Loucy (cell line): ENCODE measurements at regions not wholly inside any gene's neighbourhood (a gene's known extent, or its start where the extent isn't known, plus 50 kb on each side); places are given as distances from the start of the nearest gene placed in this dataset.
"Not testable (repeated sequence)": the region's sequence is repeated elsewhere in the genome, so short reads cannot be mapped to it uniquely, and the experiment has no call there.

Experiments used
- H2AFZ ChIP-seq: fragments of 200-600 bp; sonication (generic); 2 replicates; pipeline ENCODE4 v1.6.0; 2016; ENCODE audit warnings: antibody characterized with exemption, mild to moderate bottlenecking, low read length, moderate library complexity
- H3F3A ChIP-seq: fragments of 200-600 bp; 2 replicates; pipeline ENCODE4 v1.6.0; 2016; ENCODE audit warnings: antibody characterized with exemption, low read depth, mild to moderate bottlenecking
- H3K27me3 ChIP-seq: fragments of 200-600 bp; sonication (generic); 2 replicates; pipeline ENCODE4 v1.6.1; 2014; ENCODE audit warnings: low read length, mild to moderate bottlenecking; ENCODE audit not compliant: insufficient read depth, poor library complexity, severe bottlenecking
- H3K36me3 ChIP-seq: fragments of 200-600 bp; sonication (generic); 2 replicates; pipeline ENCODE4 v1.6.1; 2016; ENCODE audit warnings: low read length; ENCODE audit not compliant: insufficient read depth
- H3K4me1 ChIP-seq: fragments of 200-600 bp; sonication (generic); 2 replicates; pipeline ENCODE4 v1.5.1; 2014; ENCODE audit warnings: low read length, mild to moderate bottlenecking; ENCODE audit not compliant: insufficient read depth, poor library complexity, severe bottlenecking
- H3K4me2 ChIP-seq: fragments of 200-600 bp; sonication (generic); 2 replicates; pipeline ENCODE4 v1.6.0; 2014; ENCODE audit warnings: antibody characterized with exemption, low read length, low read depth, mild to moderate bottlenecking; ENCODE audit not compliant: poor library complexity, severe bottlenecking
- H3K4me3 ChIP-seq: fragments of 200-600 bp; sonication (generic); 2 replicates; pipeline ENCODE4 v1.5.1; 2014; ENCODE audit warnings: low read length, mild to moderate bottlenecking, mixed read lengths; ENCODE audit not compliant: poor library complexity, severe bottlenecking
- H3K79me2 ChIP-seq: fragments of 200-600 bp; sonication (generic); 2 replicates; pipeline ENCODE4 v1.6.1; 2014; ENCODE audit warnings: low read length; ENCODE audit not compliant: insufficient read depth
- H3K9ac ChIP-seq: fragments of 200-600 bp; sonication (generic); 2 replicates; pipeline ENCODE4 v1.6.0; 2014; ENCODE audit warnings: mild to moderate bottlenecking, low read depth, low read length, moderate library complexity; ENCODE audit not compliant: poor library complexity, severe bottlenecking
- H3K9me2 ChIP-seq: fragments of 200-600 bp; sonication (generic); replicated peaks from 2 replicates; pipeline ENCODE4 v1.6.1; 2016; ENCODE audit warnings: low read depth, low read length, mixed read lengths
- H3K9me3 ChIP-seq: fragments of 200-600 bp; sonication (generic); 2 replicates; pipeline ENCODE4 v1.6.1; 2014; ENCODE audit warnings: mild to moderate bottlenecking, antibody characterized with exemption, low read length, low read depth; ENCODE audit not compliant: insufficient read depth
- H4K20me1 ChIP-seq: fragments of 200-600 bp; sonication (generic); 2 replicates; pipeline ENCODE4 v1.6.0; 2014; ENCODE audit warnings: antibody characterized with exemption, low read length, mild to moderate bottlenecking; ENCODE audit not compliant: insufficient read depth, poor library complexity, severe bottlenecking

DNA sequence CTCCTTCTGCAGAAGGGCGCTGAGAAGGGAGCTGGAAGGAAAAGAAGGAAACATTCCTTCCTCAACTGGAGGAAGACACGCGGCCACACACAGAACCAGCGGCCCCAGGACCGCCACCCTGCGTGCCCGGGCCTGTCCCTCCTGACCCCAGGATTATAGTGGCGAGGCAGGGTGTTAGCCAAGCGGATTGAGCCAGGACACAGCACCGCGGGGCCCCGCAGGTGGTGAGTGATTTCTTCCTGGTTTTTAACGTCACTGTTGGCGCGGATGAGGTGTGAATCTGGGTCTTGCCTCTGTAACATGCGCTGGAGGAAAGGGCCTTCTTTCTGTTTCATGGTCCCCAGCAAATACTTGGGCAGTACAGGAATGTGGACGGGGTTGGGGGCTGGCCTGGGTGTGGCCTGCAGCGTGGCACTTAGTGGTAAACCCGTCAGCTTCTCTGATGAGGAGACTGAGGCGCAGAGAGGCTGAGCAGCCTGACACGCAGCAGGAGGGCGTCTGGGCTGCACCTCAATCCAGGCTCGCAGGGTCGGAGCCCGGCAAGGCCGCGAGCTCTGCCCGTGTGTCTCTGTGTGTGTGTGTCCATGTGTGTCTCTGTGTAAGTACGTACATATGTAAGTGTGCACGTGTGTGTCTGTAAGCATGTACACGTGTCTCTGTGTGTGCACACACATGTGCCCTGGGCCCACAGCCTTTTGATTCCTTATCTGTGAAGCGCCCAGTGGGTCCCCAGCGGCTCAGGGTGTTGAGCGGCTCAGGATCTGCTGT lies 158.4 kb upstream of the ZNF469 start:
- not testable (repeated sequence) for H3K4me2 ChIP-seq, H2AFZ ChIP-seq, H3K27me3 ChIP-seq, H3K4me1 ChIP-seq, H3K9me3 ChIP-seq, H3K9ac ChIP-seq, H3F3A ChIP-seq, H3K9me2 ChIP-seq, H3K79me2 ChIP-seq, H3K36me3 ChIP-seq, H3K4me3 ChIP-seq, H4K20me1 ChIP-seq

DNA sequence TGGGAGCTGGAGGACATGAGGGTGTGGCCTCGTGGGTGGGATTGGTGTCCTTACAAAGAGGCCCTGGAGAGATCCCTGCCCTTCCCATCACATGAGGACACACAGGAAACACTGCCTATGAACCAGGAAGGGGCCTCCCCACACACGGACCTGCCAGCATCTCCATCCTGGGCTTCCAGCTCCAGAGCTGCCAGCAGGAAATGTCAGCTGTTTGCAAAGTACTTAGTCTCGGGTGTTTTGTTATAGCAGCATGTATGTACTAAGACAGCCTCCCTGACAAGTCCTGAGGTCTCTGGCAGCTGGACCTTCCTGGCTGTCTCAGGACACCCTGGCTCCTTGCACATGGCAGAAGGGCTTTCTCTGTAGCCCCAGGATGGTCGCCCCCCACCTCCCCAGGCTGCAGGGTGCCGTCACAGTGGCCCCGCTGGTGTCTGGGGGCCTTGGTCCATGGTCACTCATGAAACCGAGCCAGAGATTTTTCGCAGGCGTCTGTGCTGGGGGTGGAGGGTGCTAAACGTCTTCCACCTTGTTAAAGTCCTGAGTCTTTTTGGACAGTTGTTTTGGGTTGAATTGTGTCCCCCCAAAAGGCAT lies 157.0 kb upstream of the ZNF469 start:
- not testable (repeated sequence) for H3K79me2 ChIP-seq, H3K9me2 ChIP-seq, H3K36me3 ChIP-seq, H3K27me3 ChIP-seq, H3K9ac ChIP-seq, H4K20me1 ChIP-seq, H3K9me3 ChIP-seq, H2AFZ ChIP-seq, H3K4me3 ChIP-seq, H3K4me2 ChIP-seq, H3K4me1 ChIP-seq, H3F3A ChIP-seq

DNA sequence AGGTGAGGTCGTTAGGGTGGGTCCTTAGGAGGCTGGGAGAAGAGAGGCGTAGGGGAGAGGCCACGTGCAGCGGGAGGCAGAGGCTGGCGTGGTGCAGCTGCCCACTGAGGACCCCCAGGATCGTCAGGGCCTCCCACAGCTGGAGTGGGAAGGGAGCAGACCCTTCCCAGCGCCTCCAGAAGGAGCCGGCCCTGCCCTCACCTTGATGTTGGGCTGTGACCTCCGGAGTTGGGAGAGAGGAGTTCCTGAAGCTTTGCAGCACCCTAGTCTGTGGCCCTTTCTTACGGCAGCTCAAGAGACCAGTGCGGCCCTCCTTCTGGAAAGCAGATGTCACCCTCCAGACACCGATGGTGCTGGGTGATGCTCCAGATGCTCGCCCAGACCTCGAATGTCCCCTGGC lies 156.5 kb upstream of the ZNF469 start:
- not testable (repeated sequence) for H3K4me1 ChIP-seq, H3K36me3 ChIP-seq, H3K4me3 ChIP-seq, H3K27me3 ChIP-seq, H3K79me2 ChIP-seq, H3K9me3 ChIP-seq, H4K20me1 ChIP-seq, H3K9ac ChIP-seq, H3F3A ChIP-seq, H3K9me2 ChIP-seq, H3K4me2 ChIP-seq, H2AFZ ChIP-seq

DNA sequence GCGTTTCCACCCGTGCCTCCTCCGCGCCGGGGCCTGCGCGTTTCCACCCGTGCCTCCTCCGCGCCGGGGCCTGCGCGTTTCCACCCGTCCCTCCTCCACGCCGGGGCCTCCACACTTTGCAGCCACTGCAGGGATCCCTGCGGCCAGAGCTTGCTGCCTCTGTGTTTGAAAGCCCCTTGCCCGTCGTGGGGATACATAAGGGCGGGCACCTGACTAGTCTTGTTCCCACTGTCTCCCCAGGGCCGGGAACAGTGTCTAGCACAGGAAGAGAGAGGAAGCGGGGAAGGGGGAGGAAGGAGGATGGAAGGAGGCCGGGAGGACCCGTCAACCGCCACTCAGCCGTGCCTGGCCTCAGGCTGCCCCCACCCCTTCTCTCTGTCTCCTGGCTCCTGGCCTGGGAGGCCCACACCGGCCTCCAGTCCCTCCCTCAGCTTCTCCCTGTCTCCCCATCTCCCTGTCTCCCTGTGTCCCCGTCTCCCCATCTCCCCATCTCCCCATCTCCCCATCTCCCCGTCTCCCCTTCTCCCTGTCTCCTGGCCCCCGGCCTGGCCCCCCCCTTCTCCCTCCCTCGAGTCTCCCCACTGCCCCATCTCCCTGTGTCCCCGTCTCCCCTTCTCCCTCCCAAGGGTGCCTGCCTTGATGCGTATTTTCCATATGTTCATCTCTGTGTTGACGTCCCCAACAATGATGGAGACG lies 155.6 kb upstream of the ZNF469 start:
- not testable (repeated sequence) for H3K9me2 ChIP-seq, H3K79me2 ChIP-seq, H3K4me2 ChIP-seq, H2AFZ ChIP-seq, H3F3A ChIP-seq, H3K4me3 ChIP-seq, H3K36me3 ChIP-seq, H3K9me3 ChIP-seq, H3K9ac ChIP-seq, H4K20me1 ChIP-seq, H3K27me3 ChIP-seq, H3K4me1 ChIP-seq

DNA sequence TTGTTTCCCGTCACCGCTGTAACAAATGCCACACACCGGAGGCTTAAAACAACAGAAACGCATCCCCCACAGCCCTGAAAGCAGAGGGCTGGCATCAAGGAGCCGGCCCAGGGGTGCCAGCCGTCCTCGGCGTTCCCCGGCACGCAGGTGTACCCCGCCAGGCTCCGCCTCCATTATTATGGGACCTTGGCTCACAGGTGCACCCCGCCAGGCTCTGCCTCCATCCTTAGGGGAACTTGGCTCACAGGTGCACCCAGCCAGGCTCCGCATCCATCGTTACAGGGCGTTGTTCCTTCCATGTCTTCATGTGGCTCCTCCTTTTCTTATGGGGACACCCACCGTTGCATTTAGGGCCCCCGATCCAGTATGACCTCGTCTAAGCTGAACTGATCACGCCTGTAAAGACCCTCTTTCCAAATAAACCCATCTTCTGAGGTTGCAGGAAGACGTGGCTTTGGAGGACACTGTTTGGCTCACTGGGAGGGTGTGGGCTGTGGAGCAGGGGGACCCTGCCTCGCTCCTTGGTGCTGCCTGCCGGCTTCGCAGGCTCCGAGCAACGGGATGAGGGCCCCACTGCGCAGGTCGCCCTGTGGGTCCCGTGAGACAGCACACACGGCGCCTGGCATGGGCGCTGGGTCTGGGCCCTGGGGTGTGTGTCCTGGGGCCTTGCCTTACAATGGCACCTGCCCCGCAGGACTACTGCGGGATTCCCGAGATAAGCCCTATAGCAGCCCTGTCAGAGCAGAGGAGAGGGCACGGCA lies 154.9 kb upstream of the ZNF469 start:
- not testable (repeated sequence) for H3K36me3 ChIP-seq, H3K9ac ChIP-seq, H3K9me2 ChIP-seq, H3K4me1 ChIP-seq, H3K79me2 ChIP-seq, H2AFZ ChIP-seq, H4K20me1 ChIP-seq, H3K4me2 ChIP-seq, H3K27me3 ChIP-seq, H3F3A ChIP-seq, H3K9me3 ChIP-seq, H3K4me3 ChIP-seq

DNA sequence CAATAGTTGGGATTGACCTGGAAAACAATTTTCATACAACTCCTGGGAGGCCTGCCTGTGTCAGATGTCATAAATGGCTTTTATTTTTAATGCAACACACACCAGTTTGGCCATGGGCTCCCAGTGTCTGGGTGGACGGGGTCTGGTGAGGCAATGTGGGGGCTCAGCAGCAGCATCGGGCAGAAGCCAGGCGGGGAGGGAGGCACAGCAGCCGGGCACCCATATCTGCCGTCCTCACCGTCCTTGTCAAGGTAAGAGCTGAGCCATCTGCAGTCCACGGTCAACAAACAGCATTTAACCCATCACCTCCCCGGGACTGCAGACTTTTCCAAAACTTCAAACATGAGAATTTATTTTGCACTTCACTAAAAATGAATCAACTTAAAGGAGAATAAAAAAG lies 154.0 kb upstream of the ZNF469 start:
- H3K9me3 ChIP-seq, H4K20me1 ChIP-seq, H3K79me2 ChIP-seq, H2AFZ ChIP-seq, H3K9ac ChIP-seq, H3K36me3 ChIP-seq, H3K4me1 ChIP-seq, H3K9me2 ChIP-seq, H3K27me3 ChIP-seq, H3K4me3 ChIP-seq, H3K4me2 ChIP-seq, H3F3A ChIP-seq: not testable (repeated sequence)

DNA sequence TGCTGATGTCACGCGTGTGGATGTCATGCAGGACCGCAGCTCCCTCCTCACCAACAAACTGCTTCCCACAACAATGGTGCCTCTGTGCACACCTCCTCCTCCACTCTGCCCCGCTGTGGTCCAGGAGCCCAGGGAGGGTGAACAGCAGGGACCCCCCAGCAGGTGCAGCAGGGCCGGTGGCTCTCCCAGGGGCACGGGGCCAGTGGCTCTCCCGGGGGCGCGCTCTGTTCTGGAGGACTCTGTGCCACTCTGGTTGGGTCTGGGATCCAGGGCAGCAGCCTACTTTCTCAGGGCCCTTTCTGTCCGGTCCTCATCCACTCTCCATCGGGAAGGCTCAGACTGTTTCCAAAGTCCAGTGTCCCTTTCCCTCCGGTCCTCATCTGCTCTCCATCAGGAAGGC lies 153.0 kb upstream of the ZNF469 start:
- H3K9me3 ChIP-seq, H3K9ac ChIP-seq, H3F3A ChIP-seq, H3K4me1 ChIP-seq, H4K20me1 ChIP-seq, H3K4me2 ChIP-seq, H3K4me3 ChIP-seq, H3K36me3 ChIP-seq, H3K27me3 ChIP-seq, H3K79me2 ChIP-seq, H3K9me2 ChIP-seq, H2AFZ ChIP-seq: not testable (repeated sequence)
